ENCODE measurements at regions not wholly inside any gene's neighbourhood (a gene's known extent, or its start where the extent isn't known, plus 50 kb on each side); places are given as distances from the start of the nearest gene placed in this dataset.

- ChIA-PET CTCF (interaction anchor here (2.9 kb wide), 1 partner anchor 10 kb away, joined by 7 read pairs; no protein-coding TSS in a partner anchor), POLR2A (no interaction called here)
- ATAC-seq = no peak
- no peak for FAIRE-seq
- Histone ChIP-seq H3K4me3 (no peak overlapping the region), H3K9me3 (no peaks in the 10 kb centered on the region), H3K4me1 (peaks cover 28% of the 10 kb centered on the region), H3K27ac (0 out of 6 replicates have a peak overlapping the region, but pooled peaks of 1 of the 2 experiments have one; percentile 62), H3K4me2 (no peak overlapping the region)
- DNase-seq (ENCODE audit: low read depth in 1 of 2, low spot score in 1 of 2) = no peak
- TF ChIP-seq EHF (CRISPR knock-in tag; IDR thresholded peaks at IDR 0.05) (no peak), FOXS1 (CRISPR knock-in tag; IDR thresholded peaks at IDR 0.05) (no peak), RAD21 (conservative IDR thresholded peaks at IDR 0.05 in 1 of 2, IDR thresholded peaks at IDR 0.05 in 1 of 2) (no peak), MAZ (IDR thresholded peaks at IDR 0.05; ENCODE audit: borderline replicate concordance, low read depth, low read length) (no peak), CTCF (IDR thresholded peaks at IDR 0.05) (no peak), NFE2L2 (conservative IDR thresholded peaks at IDR 0.05; ENCODE audit: low read length) (no peak), HEYL (CRISPR knock-in tag; IDR thresholded peaks at IDR 0.05) (no peak), HOXB13 (CRISPR knock-in tag; IDR thresholded peaks at IDR 0.05; ENCODE audit: low read depth) (no peak), NPAS2 (CRISPR knock-in tag; IDR thresholded peaks at IDR 0.05; ENCODE audit: borderline replicate concordance) (no peak), EP300 (IDR thresholded peaks at IDR 0.05) (no peak), ELK1 (IDR thresholded peaks at IDR 0.05; ENCODE audit: low read depth, low read length) (no peak)
- 64% methylated on average over 2 of the region's 2 CpGs for WGBS (ENCODE audit: missing lambda C conversion rate)
These were observed 51.0 kb upstream of the STK38L start for GRCh38 chr12:27193106-27193505.

- H3K4me3 ChIP-seq = no peak overlapping the region
- no peak for TF ChIP-seq JUN (IDR thresholded peaks at IDR 0.05)
- TF ChIP-seq ZC3H11A (IDR thresholded peaks at IDR 0.05) = no peak
- TF ChIP-seq MAZ (IDR thresholded peaks at IDR 0.05; ENCODE audit: borderline replicate concordance, low read depth, low read length) = no peak
- no peak for TF ChIP-seq EHMT2 (IDR thresholded peaks at IDR 0.05; ENCODE audit: low read depth)
- TF ChIP-seq ZSCAN20 (CRISPR knock-in tag; IDR thresholded peaks at IDR 0.05) = no peak
- no peak for TF ChIP-seq HOXB5 (CRISPR knock-in tag; IDR thresholded peaks at IDR 0.05)
- no peak for TF ChIP-seq HOXB13 (CRISPR knock-in tag; IDR thresholded peaks at IDR 0.05; ENCODE audit: low read depth)
- TF ChIP-seq NPAS2 (CRISPR knock-in tag; IDR thresholded peaks at IDR 0.05; ENCODE audit: borderline replicate concordance) = no peak
- TF ChIP-seq CHD2 (IDR thresholded peaks at IDR 0.05; ENCODE audit: low read length, partially characterized antibody) = no peak
- no peak for TF ChIP-seq HDAC2 (IDR thresholded peaks at IDR 0.05)
- TF ChIP-seq NR3C1 (IDR thresholded peaks at IDR 0.05) = no peak
- no peak for TF ChIP-seq EHF (CRISPR knock-in tag; IDR thresholded peaks at IDR 0.05)
- TF ChIP-seq RNF2 (IDR thresholded peaks at IDR 0.05; ENCODE audit: borderline replicate concordance, low read depth) = no peak
- TF ChIP-seq KDM5A (IDR thresholded peaks at IDR 0.05) = no peak
- TF ChIP-seq RARB (CRISPR knock-in tag; IDR thresholded peaks at IDR 0.05) = no peak
- no peak for TF ChIP-seq PBX3 (IDR thresholded peaks at IDR 0.05)
- TF ChIP-seq BHLHE40 (IDR thresholded peaks at IDR 0.05; ENCODE audit: low read depth, low read length) = no peak
- peaks cover 28% of the 10 kb centered on the region for H3K4me1 ChIP-seq
- H3K9me3 ChIP-seq = no peaks in the 10 kb centered on the region
- ChIA-PET POLR2A (no interaction called here), CTCF (no interaction called here)
- H3K4me2 ChIP-seq = no peak overlapping the region
- DNase-seq (ENCODE audit: low read depth in 1 of 2, low spot score in 1 of 2) = peak in 1 of 2 experiments; percentile 37
- 48% methylated on average over 2 of the region's 2 CpGs for WGBS (ENCODE audit: missing lambda C conversion rate)
- H3K27ac ChIP-seq = peak overlapping the region; percentile 12 to 30; a peak in 2 of 6 replicates
- peak; percentile 33 to 69; a peak in 3 of 6 replicates for ATAC-seq
- FAIRE-seq = no peak
These were observed 50.1 kb upstream of the STK38L start for GRCh38 chr12:27193854-27194544.
